ENCODE measurements at regions not wholly inside any gene's neighbourhood (a gene's known extent, or its start where the extent isn't known, plus 50 kb on each side); places are given as distances from the start of the nearest gene placed in this dataset.

GRCh38 chr5:166073901-166074581, 2217.4 kb upstream of the WWC1 start:
- H3K27ac ChIP-seq, result peak overlapping the region; percentile 82
- no peak for TF ChIP-seq CTCF (conservative IDR thresholded peaks at IDR 0.05)

GRCh38 chr5:166074582-166075481, 2216.6 kb upstream of the WWC1 start:
- H3K27ac ChIP-seq, result peak overlapping the region; percentile 82
- TF ChIP-seq CTCF (conservative IDR thresholded peaks at IDR 0.05), result no peak

GRCh38 chr5:166083183-166083959, 2208.1 kb upstream of the WWC1 start:
- no peak for TF ChIP-seq CTCF (conservative IDR thresholded peaks at IDR 0.05)
- no peak overlapping the region for H3K27ac ChIP-seq

- H3K27ac ChIP-seq, result no peak overlapping the region
- no peak for TF ChIP-seq CTCF (conservative IDR thresholded peaks at IDR 0.05)
Observed at GRCh38 chr5:166086568-166086967, 2204.9 kb upstream of the WWC1 start.

DNA sequence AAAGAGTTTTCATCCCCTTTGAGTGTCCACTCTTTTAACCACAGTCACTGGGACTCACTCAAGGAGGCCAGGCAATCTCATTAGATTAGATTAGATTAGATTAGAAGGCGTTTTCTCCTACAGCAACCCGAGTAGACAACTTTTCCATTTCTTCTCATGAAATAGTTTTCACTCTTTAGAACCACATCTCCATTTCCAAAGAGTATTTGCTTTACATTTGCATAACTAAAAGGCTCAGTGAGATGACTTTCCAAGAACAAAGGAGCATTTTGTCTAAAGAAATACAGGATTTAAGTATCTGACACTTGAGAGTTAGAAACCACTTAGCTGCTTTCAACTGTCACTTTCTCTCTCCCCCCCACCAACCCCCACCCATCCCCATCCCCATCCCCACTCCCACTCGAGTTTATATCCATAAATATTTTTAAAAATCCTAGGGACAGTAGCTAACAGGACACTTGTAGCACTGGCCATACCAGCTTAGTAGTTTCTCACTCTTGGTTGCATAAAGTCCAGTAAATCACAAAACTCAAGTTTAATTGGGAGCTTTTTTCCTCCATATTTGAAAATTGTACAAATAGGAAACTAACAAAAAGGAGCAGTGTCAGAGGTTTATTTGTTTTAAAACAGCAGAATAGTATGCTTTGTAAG, 2202.9 kb upstream of the WWC1 start:
- TF ChIP-seq CTCF (conservative IDR thresholded peaks at IDR 0.05), result no peak
- no peak overlapping the region for H3K27ac ChIP-seq

DNA sequence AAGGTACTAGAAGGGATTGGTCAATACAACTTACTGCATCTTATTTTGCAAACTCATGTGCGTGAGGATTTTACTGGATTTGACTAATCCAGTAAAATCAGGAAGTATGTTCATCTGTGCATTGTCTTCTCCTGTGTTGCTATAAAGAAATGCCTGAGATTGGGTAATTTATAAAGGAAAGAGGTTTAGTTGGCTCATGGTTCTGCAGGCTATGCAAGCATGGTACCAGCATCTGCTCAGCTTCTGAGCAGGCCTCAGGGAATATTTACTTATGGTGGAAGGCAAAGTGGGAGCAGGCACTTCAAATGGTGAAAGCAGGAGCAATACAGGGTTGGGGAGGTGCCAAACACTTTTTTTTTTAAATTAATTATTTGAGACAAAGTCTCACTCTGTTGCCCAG, 2199.5 kb upstream of the WWC1 start:
- TF ChIP-seq CTCF (conservative IDR thresholded peaks at IDR 0.05), result no peak
- no peak overlapping the region for H3K27ac ChIP-seq
